NCI-H1105 (cell line): ENCODE measurements at regions not wholly inside any gene's neighbourhood (a gene's known extent, or its start where the extent isn't known, plus 50 kb on each side); places are given as distances from the start of the nearest gene placed in this dataset.
"Not testable (repeated sequence)": the region's sequence is repeated elsewhere in the genome, so short reads cannot be mapped to it uniquely, and the experiment has no call there.

ENCODE experiments used
- DNase-seq: peaks from one replicate; lab custom pipeline; 2025; lab: John Stamatoyannopoulos, UW

DNA sequence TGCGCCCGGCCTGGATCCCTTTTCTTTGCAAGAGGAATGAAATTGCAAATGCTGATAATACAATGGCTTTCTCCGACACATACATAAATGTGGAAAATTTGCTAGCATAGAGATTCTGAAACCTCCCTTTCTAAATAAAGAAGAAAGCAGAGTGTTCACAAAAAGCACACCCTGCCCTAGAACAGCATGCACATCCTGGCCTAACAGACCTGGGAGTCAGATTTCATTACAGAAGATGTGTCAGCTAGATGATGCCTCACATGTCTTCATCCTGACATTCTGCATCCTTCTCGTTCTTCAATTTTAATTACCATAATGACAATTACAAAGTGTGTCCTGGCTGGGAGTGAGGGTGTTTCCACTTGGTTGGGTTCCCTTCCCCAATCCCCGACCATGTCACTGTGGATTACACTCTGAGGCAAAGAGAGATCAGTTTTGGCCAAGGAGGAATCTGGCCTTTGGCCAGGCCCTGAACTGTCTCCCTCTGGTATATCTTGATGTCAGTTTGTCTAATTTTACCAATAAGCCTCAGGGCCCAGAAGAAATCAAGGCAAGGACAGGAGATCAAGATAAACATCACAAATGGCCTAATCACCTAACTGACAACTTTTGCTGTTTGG, 104.9 kb upstream of the SPATA12 start:
- no peak for DNase-seq

DNA sequence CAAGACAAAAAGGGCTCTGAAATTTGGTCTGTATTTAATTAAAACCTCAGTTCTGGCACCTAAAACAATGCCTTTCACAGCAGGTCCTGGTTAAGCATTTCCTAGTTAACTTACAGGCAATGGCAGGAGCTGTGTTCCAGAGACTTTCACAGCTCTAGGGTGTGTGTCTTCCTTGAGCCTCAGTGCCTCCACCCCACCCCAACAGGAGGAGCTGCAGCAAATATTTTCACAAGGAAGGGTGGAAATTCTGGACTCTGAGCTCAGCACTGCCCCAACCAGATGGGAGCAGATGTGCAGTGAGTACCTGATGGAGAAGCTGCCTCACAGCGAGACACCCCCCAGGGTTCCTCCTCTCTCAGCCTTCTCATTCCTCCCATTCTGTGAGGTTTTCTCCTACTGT, 106.3 kb upstream of the SPATA12 start:
- DNase-seq = no peak

DNA sequence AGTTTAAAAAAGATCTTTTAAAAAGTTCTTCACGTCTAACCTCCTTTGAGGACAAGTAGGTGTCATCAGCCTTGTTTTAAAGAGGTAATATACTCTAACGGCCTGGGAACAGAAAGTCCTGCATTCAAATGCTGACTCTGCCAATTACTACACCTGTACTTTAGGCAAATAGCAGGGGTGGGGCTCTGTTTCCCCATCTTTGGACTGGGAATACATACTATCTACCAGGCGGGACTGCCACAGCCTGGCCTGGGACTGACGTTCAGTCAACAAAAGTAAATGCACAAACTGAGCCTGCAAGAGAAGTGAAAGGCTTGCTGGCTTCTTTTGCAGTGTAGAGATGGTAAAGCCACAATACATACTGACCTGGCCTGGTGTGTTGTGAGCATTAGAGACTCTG, 107.6 kb upstream of the SPATA12 start:
- DNase-seq = no peak

DNA sequence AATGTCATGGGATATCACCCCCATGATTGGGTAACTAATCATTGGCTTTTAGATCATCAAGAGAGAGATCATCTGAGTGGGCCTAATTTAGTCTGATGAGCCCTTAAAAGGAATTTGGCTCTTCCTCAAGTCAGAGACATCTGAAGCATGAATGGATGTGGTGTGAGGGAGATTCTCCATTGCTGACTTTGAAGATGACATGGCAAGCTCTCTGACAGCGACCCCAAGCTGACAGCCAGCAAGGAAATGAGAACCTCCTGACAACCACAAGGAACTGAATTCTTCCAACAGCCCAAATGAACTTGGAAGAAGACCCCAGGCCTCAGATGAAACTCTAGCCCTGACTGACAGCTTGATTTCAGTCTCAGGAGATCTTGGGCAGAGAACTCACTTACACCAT, 108.4 kb upstream of the SPATA12 start:
- DNase-seq = no peak

DNA sequence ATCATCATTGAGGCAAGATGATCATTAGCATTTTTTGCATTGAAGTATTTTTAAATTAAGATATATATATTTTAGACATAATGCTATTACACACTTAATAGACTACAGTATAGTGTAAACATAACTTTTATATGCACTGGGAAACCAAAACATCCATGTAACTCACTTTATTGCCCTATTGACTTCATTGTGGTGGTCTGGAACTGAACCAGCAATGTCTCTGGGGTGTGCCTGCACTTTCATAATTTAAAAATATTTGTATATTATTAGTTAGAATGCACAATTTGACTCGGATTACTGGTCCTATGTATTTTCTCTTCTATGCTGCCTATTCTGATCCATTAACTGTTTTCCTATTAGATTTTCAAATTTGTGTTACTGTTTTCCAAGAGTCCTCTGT, 109.1 kb upstream of the SPATA12 start:
- no peak for DNase-seq

DNA sequence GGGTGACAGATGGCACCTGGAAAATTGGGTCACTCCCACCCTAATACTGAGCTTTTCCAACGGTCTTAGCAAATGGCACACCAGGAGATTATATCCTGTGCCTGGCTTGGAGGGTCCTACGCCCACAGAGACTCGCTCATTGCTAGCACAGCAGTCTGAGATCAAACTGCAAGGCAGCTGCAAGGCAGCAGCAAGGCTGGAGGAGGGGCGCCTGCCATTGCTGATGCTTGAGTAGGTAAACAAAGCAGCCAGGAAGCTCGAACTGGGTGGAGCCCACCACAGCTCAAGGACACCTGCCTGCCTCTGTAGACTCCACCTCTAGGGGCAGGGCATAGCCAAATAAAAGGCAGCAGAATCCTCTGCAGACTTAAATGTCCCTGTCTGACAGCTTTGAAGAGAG, 115.1 kb upstream of the SPATA12 start:
- DNase-seq = not testable (repeated sequence)

DNA sequence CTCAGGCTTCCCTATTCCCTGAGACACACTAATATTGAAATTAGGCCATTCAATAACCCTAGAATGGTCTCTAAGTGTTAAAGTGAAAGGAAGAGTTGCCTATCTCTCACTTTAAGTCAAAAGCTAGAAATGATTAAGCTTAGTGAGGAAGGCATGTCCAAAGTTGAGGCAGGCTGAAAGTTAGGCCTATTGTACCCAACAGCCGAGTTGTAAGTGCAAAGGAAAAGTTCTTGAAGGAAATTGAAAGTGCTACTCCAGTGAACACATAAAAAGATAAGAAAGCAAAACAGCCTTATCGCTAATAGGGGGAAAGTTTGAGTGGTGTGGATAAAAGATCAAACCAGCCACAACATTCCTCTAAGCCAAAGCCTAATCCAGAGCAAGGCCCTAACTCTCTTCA, 117.9 kb upstream of the SPATA12 start:
- DNase-seq = no peak

DNA sequence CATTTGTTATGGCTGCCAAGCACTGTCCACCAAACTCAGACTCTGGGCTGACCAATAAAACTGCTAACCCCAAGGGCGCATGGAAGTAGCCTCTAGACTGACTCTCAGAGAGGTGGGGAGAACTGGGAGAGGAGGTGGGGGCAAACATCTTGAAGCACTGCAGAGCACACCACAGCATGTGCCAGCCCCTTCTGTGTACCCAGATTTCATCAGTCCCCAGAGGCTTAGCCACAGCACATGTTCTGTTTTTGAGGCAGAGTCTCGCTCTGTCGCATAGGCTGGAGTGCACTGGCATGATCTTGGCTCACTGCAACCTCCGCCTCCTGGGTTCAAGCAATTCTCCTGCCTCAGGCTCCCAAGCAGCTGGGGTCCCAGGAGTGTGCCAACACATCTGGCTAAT, 119.5 kb upstream of the SPATA12 start:
- DNase-seq = no peak

DNA sequence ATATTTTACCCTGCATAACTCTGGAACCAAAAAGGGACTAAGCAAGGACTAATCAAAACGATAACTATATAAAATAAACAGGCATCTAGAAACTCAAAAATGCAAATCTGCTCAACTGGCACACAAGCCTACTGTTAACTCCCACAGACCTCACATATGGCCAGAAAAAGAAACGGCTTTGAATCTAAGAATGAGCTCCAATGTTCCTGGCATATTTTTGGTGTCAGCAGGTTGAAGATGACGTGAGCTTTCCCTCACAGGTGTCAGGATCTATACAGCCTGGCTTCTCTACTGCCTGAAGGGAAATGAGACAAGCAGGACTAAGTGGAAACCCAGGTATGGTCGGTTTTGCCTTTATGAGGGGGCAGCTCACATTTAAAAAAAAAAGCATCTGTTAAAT, 120.1 kb upstream of the SPATA12 start:
- no peak for DNase-seq

DNA sequence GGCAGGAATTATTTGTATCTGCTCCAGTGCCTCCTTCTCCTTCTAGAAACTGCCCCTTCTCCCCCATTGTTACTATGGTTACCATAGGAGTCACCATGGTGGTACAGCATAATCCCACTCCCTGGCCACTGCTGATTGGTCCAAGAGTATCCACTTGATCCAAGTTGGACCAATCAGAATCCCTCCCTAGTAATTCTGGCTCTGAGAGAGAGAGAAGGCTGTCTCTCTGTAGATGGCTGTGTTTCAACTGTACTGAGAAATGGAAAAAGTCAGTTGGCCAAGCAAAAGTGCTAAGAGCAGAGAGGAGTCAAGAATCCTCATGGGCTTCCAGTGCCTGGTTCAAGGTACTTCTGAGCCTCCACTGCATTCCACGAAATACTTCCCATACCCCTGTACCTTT, 120.6 kb upstream of the SPATA12 start:
- no peak for DNase-seq

DNA sequence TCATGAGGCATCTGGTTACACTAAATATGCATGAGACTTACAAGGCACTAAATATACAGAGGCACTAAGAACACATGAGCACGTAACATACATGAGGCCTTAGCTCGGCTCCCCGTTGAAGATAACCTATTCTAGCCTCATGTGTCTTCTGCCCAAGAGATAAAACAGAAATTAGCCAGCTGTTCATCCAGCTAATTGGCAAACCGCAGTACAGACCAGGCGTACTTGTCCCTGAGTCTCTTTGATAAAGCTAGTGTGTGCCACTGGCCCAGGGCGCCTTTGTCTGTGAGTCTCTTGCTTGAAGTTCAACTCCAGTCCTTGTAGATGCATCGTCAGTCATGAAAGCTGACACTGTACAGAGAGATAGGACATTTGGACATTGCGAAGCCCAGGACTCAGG, 121.9 kb upstream of the SPATA12 start:
- no peak for DNase-seq

DNA sequence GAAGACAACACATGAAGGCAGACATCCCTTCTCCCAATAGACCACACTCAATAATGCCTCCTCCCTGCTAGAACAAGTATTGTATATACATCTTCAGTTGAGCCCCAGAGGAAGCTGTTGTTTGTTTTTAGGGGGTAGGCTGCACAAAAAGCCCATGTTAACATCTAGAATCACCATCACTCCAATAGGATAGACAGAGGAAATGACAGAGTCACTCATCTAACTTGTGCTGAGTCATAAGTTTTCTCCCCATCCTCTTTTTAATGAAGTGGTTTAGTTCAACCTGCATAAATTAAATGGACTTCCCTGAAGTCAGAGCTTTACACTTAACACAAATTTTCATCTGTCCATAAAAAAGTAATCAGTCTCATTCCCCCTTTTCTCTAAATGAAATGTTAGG, 122.9 kb upstream of the SPATA12 start:
- no peak for DNase-seq

DNA sequence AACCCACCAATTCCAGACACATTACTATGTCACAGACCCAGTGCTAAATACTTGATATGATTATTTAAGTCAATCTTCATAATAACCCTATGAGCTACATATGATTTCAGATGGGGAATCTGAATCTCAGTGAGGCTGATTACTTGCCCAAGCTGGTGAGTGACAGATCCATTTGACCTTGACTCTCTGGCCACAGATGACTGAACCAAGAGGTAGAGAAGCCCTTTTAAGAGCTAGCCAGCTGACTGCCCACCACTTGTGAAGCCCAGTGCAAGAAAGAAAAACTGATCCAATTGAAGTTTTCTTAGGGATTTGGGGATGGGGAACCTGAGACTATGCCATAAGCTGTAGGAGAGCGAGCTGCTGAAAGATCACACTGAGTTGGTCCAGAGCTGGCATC, 124.7 kb upstream of the SPATA12 start:
- DNase-seq = no peak

DNA sequence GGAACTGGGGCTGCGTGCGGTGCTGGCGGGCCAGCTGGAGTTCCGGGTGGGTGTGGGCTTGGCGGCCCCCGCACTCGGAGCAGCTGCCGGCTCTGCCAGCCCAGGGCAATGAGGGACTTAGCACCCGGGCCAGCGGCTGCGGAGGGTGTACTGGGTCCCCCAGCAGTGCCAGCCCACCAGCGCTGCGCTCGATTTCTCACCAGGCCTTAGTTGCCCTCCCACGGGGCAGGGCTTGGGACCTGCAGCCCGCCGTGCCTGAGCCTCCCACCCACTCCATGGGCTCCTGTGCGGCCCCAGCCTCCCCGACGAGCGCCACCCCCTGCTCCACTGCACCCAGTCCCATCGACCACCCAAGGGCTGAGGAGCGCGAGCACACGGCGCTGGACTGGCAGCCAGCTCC, 126.0 kb upstream of the SPATA12 start:
- DNase-seq = not testable (repeated sequence)

DNA sequence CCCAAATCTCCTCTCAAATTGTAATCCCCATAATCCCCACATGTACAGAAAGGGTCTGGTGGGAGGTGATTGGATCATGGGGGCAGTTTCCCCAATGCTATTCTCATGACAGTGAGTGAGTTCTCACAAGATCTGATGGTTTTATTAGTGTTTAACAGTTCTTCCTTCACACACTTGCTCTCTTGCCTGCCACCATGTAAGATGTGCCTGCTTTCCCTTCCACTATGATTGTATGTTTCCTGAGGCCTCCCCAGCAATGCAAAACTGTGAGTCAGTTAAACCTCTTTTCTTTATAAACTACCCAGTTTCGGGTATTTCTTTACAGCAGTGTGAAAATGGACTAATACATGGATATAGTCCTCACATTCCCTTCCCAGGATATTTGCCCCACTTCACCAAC, 126.7 kb upstream of the SPATA12 start:
- DNase-seq = no peak

DNA sequence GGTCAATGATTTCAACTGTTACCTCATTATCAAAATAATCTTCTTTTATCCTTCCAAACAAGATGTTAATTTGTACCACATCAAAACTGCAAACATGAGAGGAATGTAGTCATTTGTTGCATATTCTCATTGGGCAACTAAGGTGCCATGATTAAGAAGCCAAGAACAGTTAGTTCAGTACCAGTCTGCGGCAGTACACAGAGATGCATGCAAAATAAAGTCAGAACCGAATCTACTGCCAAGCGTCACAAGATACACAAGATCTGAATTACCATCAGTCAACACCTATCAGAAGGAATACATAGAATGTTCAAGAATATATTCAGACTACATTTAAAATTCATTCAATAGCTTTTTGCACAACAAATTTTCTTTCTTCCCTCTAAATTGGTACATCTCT, 127.6 kb upstream of the SPATA12 start:
- no peak for DNase-seq

DNA sequence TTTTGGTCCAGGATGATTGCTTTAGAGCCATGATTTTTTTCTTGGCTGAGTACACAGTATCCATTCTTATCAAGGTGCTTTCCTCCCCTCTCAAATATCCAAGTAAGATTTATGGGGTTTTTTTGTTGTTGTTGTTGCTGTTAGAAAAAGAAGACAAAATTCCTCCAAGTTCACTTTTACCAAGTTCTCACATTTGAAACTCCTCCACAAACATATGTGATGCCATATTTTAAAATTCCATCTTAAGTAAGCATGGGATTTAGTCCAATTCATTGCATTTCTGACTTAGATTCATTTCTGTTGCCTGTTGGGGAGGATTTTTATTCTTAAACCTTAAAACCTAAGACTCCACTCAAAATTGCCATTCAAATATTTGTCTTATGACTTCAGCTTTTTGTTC, 128.6 kb upstream of the SPATA12 start:
- DNase-seq = no peak

DNA sequence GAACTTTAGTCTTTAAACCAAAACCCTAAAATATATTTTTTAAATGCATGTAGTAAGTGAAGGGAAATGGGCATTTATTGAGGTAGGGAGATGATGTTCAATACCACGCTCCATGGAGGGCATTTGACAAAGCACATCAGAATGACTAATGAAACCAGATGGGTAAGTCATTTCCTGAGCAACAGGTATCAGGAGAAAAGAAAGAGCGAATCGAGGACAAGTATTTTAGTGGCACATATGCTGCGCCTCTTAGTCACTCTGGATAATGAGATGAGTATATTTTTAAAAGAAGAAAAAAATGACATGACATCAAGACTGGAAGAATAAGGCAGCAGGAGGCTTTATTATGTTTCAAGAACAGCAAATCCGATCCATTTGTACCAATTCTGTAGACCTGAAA, 129.0 kb upstream of the ARHGEF3 start:
- no peak for DNase-seq

DNA sequence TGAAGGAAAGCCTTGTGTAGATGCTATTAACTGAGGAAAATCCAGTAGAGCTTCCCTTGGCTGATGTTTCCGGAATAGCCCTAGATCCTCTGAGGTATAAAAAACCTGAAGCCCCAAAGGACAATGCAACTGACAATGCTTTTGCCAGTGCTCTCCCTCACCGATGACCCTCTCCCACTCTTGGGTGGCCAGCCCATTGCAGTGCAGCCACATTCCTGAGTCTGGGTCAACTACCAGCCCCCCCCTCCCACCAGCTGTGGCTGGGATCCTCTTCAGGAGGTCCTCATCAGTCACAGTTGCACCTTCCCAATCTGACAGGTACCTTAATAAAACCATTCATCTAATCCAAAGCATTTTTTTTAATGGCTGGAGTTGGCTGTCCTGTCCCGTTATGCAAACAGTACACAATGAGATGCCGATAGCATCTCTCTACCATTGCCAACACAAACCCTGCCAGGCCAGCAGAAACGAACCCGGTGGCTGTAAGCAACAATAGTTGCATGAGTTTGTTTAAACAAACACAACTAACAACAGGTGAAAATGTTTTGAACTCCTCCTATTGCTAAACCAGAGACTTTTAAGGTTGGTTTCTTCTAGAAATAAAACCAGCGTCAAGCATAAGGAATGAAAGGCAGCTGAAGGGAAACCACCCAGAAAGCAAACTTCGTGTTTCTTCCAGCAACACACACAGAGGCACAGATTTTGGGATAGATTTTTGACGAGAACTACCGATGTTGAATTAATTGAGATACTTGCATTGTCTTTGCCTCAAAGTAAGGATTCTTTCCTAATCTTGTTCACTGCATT, 128.3 kb upstream of the ARHGEF3 start:
- no peak for DNase-seq

DNA sequence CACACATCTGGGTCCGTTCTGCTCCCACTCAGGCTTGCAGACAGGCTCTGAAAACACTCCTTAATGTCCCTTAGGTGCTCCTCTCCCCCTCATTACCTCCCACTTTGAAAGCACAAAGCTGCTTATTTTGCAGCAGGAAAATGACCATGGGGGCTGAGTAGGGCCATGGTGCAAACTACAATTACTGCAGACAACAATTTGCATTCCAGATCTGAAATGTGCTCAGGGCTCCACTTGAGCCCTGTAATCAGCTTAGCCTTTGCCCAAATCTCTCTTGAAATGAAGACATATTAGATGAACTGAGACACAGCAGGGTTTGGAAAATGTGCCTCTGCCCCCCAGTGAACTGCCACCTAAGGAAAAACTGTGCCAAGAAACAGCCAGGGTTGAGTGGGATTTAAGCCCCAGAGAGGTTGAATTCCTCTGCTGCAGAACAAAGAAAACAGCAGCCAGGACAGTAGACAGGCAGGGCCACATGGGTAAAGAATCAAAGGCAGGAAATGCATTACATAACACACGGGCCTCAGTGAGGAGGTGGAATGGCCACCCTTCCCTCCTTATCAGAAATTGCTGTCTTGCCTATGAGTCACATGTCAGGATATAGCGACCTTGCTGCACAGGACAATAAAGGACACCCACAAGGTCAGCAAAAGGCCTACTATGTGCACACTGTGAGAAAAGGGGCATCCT, 126.8 kb upstream of the ARHGEF3 start:
- DNase-seq = no peak

DNA sequence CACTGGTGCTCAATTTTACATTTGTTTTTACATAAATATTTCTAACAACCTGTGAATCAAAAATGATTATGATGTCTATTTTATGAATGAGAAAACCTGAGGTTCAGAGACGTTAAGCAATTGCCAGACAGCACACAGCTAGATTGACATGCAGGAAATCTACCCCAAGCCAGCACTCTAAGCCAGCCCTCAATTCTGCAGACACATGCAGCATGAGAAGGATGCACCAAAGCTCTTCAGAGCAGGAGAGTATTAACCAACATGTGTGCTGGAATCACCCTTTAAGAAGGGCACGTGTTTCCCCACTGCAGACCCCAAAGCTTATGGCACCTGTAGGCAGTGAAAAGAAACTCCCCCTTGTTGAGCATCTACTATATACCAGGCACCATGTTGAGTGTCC, 126.1 kb upstream of the ARHGEF3 start:
- DNase-seq = no peak

DNA sequence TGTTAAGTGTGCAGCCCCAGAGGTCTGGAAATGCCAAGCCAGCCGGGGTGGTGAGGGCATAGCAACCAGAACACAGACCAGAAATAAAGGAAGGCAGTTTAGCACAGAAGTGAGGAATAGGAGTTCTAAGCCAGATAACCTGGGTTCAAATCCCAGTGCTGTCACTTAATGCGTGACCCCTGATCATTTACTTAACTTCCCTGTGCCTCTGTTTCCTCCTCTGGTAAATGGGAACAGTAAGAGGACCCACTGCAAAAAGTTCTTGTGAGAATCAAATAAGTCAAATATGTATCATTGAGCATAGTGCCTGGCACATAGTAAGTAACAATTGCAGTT, 125.2 kb upstream of the ARHGEF3 start:
- no peak for DNase-seq

DNA sequence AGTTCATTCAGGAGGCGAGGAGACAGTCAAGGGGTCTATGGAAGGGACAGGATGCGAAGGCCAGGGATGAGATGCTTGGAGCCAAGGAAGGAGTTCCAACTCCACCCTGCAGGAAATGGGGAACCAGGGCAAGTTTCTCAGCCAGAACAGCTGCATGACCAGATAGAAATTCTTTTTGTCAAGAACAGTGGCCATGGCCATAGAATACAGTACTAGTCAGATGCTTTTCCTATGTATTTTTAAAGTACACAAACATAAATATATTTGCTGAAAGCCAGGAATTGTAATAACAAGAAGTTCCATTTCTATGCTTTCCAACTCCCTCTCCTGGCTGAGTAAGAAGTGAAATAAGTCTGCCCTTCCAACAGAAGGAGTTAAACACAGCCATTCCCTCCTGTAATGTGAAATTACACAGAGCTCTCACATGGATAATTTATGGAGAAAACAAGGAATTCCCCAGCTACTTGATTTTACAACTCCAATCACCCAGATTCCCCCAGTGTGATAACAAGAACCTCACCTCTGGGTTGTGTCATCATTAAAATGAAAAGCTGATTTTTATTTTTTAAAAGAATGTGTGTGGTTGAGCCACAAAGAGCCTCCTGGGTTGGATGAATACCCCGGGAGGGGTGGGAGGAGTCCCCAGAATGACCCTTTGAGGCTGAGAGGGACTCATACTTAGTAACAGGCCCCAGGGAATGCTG, 124.6 kb upstream of the ARHGEF3 start:
- no peak for DNase-seq
